NCI-H446 treated with DMSO at 0.1 percent for 48 hours (cell line): ENCODE measurements at regions not wholly inside any gene's neighbourhood (a gene's known extent, or its start where the extent isn't known, plus 50 kb on each side); places are given as distances from the start of the nearest gene placed in this dataset.

Experiments
- DNase-seq: peaks from one replicate; lab custom pipeline; 2025; lab: John Stamatoyannopoulos, UW

DNA sequence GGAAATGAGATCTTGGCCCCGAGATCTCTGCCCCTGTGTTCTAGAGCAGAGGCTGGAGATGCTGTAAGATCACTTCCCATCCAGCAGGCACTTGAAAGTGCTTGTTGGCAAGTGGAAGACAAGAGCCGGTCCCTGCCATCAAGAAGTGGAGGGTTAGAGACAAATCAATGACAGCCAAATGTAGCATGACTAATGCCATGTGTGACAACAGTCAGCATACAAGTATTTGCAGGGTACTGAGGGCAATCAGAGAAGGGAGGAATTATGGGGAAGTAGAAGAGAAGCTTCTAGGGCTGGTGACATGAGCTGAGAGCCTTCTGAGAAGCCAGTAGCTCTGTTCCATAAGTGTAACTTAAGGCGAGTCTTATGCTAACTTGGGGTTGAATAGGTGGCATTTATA is 58.6 kb downstream of the TMEM17 start:
- no peak for DNase-seq

DNA sequence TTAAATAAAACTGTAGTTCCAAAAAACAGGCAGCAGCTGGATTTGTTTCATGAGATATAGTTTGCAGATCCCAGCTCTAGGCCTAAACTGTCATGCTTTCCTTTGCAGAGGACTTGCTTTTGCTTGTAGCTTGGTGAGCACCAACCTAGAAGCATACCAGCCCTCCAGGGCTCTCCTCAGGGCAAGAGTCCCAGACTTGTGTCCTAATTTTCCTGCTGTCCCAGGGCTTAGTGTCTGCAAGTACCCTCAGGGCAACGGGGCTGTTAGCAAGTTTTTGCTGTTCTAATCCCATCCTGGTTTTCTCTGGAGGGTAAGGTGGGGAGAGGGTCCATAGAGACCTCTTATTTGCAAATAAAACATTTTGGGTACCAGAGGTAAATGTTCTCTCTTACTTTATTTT is 59.5 kb downstream of the TMEM17 start:
- DNase-seq: no peak

GRCh38 chr2:62443886-62444285 is 62.1 kb downstream of the TMEM17 start:
- no peak for DNase-seq

DNA sequence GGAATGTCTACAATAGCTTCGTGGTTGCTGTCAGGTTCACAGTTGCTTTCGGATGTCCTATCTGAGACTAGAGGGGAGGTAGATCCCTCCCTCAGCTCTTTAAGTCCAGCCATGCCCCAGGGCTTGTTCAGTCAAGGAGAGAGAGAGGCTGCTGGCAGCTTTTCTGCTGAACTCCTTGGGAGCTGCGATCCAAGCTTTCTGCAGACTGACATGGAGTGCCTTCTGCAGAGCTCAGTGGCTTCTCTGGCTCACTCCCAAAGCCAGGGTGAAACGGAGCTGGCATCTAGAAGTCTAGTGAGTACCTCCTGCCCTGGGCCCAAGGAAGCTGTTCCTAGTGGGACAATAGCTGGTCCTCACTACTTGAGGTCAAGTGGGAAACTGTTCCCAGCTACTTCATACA is 62.5 kb downstream of the TMEM17 start:
- no peak for DNase-seq

DNA sequence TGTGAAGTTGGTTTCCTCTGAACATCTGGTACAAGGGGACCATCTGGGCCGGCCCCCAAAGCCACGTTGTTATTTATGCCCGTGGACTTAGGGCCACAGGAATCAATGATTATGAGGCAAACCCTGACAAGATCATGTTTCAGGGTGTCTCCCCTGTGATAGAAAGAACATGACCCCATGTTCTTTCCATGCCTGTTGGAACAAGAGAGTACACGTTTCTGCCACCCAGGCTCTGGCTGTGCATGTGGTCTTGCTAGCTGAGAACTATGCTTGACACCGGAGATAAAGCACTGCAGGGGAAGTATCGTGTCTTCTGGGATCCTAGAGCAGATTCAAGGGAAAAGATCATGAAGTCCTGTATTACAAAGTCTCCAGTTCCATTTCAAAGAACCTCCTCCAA is 64.2 kb downstream of the TMEM17 start:
- DNase-seq: no peak

GRCh38 chr2:62441421-62441820 is 64.6 kb downstream of the TMEM17 start:
- DNase-seq: no peak

DNA sequence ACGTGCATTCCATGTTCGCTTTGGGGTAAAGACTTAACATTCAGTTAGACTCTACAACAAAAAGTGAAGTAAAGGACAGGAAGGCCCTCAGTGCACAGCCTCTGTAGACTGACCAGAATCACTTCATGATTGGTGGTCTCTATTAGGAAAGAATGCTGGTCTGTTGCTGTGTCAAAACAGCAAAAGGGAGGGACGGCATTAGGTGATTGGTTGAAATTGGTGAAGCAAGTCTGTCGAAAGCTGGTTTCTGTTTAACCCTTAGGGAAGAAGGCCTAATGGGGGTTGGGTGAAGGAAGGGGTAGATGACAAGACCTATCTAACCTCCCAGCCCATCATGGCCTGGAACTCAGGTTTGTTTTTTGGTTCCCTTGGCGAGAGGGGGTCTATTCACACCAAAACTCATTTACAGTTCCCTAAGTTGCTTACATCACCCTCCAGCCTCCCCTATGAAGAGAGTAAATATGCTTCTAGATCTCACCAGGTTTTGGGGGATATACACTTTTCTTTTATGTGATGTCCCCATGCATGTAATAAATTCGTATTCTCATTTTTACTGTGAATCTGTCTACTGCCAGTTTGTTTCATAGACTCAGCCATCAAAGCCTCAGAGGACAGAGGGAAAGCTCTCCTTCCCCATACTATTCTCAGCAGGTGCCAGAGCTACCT is 65.6 kb downstream of the TMEM17 start:
- DNase-seq: no peak

DNA sequence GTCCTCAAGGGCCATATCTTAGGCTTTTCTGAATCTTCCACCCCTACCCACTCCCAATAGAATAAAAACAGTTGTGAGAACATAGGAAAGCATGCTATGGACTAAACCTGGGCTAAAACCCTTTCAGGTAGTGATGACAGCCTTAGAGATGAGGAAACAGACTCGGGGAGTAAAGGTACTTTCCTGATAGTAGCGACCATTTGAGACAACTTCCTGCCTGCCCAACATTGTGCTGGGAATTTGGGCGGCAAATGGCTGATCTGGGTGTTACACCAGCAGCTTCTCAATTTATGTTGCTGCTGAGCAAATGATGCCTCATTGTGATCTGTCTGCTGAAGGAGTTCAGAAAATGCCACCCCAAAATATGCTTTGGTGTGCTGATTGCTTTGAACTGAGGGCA is 66.6 kb downstream of the TMEM17 start:
- DNase-seq: no peak

DNA sequence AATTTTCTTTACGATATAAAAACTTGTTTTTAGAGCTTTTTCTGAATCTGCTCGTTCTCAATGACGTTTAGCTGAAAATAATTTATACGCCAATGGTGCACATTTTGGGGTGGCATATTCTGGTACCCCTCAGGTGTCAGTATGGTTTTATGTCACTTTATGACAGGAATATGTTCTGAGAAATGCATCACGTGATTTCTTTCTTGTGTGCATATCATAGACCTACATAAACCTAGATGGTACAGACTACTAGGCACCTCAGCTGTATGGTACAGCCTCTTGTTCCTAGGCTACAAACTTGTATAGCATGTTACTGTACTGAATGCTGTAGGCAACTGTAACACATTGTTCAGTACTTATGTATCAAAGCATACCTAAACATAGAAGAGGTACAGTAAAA is 68.2 kb downstream of the TMEM17 start:
- DNase-seq: no peak

DNA sequence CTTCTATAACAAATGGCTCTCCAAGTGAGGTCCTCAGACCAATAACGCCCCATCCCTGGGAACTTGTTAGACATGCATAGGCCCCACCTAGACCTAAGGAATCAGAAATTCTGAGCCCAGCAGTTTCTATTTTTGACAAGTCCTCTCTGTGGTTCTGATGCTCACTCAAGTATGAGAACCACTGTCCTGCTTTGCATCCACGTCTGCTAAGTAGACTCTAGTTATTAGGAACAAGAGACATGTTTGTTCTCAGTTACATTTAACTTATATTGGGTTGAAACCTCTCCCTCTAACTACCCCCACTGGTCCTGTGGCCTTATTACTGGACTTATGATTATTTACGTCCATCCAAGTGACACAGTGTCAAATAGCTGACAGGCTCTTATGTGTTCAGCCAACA is 70.3 kb downstream of the TMEM17 start:
- DNase-seq: no peak

GRCh38 chr2:62432407-62432806 is 73.6 kb downstream of the TMEM17 start:
- DNase-seq: no peak

DNA sequence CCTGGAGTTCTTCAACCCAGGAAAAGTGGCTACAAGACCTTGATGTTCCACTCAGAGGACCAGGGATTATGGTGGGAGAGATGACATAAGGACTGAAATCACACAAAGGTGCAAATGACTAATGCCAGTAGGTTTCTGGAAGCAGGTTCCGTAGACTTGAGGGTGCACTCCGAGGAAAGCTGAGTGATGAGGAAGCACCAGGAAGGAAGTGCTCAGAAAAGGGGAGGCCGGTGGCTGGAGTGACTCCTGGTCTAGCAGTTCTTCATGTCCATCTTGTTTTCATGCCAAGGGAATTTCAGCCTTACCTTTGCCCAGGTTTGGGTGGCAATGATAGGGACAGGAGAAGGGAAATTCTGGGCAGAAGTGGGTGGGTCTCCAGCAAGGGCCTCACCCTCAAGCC is 74.5 kb downstream of the TMEM17 start:
- no peak for DNase-seq

DNA sequence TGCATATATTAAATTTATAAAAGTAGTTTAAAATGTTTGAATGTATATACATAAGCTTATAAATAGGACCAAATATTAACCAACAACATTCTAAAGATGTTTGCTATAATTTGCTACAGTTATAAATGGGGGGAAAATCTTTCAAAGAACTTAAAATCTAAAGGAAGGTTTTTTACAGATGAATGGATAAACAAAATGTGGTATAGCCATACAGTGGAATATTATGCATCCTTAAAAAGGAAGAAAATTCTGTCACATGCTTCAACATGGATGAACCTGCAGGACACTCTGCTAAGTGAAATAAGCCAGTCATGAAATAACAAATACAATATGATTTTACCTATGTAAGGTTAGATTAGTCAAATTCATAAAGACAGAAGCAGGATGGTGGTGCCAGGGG is 75.8 kb downstream of the TMEM17 start:
- no peak for DNase-seq

DNA sequence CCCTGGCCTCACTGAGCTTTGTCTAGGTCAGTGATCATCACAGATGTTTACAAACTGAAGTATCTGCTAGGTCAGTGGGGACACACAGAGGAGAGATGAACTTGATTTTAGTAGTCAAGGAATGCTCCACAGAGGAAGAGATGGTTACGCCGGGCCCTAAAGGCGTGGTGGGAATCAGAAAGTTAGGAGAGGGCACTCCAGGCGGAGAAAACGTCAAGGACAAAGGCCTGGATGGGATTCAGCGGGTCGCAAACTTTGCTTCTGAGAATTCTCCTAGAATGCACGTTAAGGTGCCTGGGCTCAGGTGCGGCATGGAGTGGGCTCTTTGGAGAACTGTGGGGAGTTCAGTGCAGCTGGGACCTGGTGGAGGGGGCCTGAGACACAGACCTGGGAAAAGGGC is 78.8 kb downstream of the TMEM17 start:
- DNase-seq: no peak

- DNase-seq: no peak
These were observed 79.7 kb downstream of the TMEM17 start for GRCh38 chr2:62426154-62426912.

GRCh38 chr2:62425684-62426083 is 80.3 kb downstream of the TMEM17 start:
- DNase-seq: no peak

DNA sequence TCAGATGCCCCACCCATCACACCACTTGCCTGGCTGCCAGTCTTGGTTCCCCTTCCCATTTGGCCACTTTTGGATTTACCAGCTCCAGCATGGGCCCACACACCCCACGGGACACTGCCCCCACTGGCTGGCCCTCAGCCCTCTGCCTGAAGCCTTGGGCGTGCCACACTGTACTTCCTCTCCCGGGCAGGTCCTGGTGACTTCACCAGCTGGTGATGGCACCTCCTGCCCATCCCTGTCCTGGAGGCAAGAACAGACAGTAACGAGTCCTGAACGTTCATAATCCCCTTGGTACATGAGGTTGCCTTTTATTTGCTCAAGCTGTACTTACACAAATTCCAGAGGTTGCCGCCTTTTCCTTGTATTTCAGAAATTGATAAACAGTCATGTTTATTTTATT is 81.1 kb downstream of the TMEM17 start:
- no peak for DNase-seq

GRCh38 chr2:62423883-62424458 is 82.0 kb downstream of the TMEM17 start:
- DNase-seq: no peak

DNA sequence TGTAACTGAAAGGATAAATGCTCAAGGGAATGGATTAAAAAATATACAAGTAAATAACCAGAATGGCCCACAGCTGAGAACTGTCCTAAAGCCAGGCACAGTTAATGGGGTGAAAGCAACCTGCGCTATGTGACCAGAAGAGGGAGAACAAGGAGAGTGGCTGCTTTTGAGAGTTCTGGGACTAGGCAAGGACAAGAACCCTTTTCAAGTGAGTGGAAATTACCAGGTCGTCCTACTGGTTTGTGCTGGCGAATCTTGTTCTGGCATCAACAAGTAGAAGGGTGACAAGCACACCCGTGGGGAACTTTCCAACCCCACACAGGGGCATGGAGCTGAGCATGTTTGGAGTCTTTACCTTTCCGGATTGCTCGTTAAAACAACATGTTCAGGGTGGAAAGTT is 82.8 kb downstream of the TMEM17 start:
- DNase-seq: no peak

DNA sequence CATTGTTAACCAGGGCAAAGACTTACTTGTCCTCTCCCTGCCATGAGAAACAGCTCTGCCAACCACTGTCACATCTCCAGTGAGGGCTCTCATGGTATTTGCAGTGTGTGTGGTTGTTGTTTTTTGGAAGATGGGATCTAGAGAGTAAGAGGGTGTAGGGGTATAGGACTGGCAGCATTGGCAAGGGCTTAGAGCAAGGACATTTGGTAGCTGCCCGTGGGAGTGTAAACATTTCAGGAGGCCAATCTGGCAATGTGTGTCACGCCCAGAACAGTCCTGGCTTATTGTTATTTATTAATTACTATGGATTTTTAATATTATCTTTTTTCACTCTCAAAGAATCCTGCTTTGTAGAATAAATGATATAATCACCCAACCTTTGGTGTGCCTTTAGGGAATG is 90.5 kb downstream of the TMEM17 start:
- no peak for DNase-seq

- no peak for DNase-seq
These were observed 91.0 kb downstream of the TMEM17 start for GRCh38 chr2:62415019-62415431.

- no peak for DNase-seq
These were observed 92.8 kb downstream of the TMEM17 start for GRCh38 chr2:62413116-62413663.

DNA sequence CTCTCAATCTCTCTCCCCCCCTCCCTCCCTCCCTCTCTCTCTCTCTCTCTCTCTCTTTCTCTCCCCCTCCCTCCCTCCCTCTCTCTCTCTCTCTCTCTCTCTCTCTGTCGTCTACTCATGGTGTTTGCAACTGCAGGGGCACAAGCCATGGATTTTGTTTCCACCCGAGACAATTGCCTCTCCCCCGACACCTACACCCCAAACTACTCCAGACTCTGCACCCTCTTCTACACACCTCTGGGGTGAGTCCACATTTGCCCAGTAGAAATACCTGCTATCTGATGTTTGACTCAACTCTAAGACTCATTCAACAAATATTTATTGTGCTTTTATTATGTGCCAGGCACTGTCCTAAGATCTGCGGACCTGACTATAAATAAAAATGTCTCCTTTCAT is 93.7 kb downstream of the TMEM17 start:
- DNase-seq: no peak
